Gastrocnemius medialis (tissue), 4 donors: ENCODE measurements at regions not wholly inside any gene's neighbourhood (a gene's known extent, or its start where the extent isn't known, plus 50 kb on each side); places are given as distances from the start of the nearest gene placed in this dataset.

ENCODE experiments used
- POLR2A ChIP-seq, 2 donors: fragments of 450-650 bp; IDR thresholded peaks; one replicate each; pipeline ENCODE4 v1.6.1; 2017; ENCODE audit warnings: antibody characterized with exemption in 2 of 2, mild to moderate bottlenecking in 2 of 2, moderate library complexity in 2 of 2
- TF ChIP-seq, protein P1 (sequence below), 5 experiments: fragments of 450-650 bp in 3 of 5; fragments of 200-600 bp in 2 of 5; sonication (generic) in 2 of 5; IDR thresholded peaks in 4 of 5; conservative IDR thresholded peaks in 1 of 5; 1 replicate in 4 of 5; 2 replicates in 1 of 5; pipeline ENCODE4 v1.5.1; 2016 to 2019; ENCODE audit warnings: antibody characterized with exemption in 5 of 5, mild to moderate bottlenecking in 3 of 5, moderate library complexity in 3 of 5

DNA sequence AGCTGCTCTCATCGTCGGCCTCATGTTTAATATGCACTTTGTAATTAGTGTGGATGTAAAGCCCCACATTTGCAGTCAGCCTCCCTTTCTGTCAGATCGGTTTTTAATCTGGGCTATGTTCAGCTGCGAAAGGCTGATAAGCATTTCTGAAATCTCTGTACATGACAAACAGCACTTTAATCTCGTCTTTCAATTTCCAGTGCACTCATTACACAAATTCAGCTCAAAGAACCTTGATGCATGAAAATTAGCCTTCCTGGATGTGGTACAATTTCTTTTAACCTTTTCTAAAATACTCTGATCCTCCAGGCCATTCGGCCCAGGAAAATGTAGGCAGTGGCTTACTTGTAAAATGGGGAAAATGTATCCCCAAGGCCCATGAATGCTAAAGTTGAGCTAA is 265.1 kb downstream of the RND3 start:
- TF ChIP-seq, protein P1, sequence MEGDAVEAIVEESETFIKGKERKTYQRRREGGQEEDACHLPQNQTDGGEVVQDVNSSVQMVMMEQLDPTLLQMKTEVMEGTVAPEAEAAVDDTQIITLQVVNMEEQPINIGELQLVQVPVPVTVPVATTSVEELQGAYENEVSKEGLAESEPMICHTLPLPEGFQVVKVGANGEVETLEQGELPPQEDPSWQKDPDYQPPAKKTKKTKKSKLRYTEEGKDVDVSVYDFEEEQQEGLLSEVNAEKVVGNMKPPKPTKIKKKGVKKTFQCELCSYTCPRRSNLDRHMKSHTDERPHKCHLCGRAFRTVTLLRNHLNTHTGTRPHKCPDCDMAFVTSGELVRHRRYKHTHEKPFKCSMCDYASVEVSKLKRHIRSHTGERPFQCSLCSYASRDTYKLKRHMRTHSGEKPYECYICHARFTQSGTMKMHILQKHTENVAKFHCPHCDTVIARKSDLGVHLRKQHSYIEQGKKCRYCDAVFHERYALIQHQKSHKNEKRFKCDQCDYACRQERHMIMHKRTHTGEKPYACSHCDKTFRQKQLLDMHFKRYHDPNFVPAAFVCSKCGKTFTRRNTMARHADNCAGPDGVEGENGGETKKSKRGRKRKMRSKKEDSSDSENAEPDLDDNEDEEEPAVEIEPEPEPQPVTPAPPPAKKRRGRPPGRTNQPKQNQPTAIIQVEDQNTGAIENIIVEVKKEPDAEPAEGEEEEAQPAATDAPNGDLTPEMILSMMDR (IDR thresholded peaks at IDR 0.05 in 4 of 5, conservative IDR thresholded peaks at IDR 0.05 in 1 of 5): no peak
- no peak for TF ChIP-seq POLR2A (IDR thresholded peaks at IDR 0.05)
